Panc1 (cell line): ENCODE measurements at regions not wholly inside any gene's neighbourhood (a gene's known extent, or its start where the extent isn't known, plus 50 kb on each side); places are given as distances from the start of the nearest gene placed in this dataset.

Experiments
- ATAC-seq: fragments of 200-7000 bp; cut with Tn5 transposase; 2 replicates; pipeline ENCODE4 v1.9.1; 2020; ENCODE audit warnings: mild to moderate bottlenecking, moderate library complexity
- BruUV-seq: library from RNA; stranded (reverse); fragments of 400-500 nt; replicated peaks from 2 replicates; lab custom pipeline; 2021; lab: Mats Ljungman, UMichigan
- CTCF ChIA-PET: fragments of 300-600 bp; sonication (Branson Sonifier 250); formaldehyde crosslinking; loops from one replicate; lab custom pipeline; 2022; ENCODE audit warnings: antibody characterized with exemption; lab: Charles Lee
- POLR2A ChIA-PET: fragments of 300-600 bp; sonication (Branson Sonifier 250); formaldehyde crosslinking; loops from one replicate; lab custom pipeline; 2022; ENCODE audit warnings: antibody characterized with exemption; lab: Charles Lee
- DNase-seq: peaks from one replicate; pipeline ENCODE4 v3.0.0-alpha.2; 2010; ENCODE audit warnings: low read depth, low spot score
- H3K27ac ChIP-seq: 2 replicates; pipeline ENCODE4 v1.5.1; 2011; ENCODE audit warnings: mild to moderate bottlenecking, low read length, inconsistent platforms
- H3K27me3 ChIP-seq: fragments of 200-500 bp; sonication (Bioruptor generic); 2 replicates; pipeline ENCODE4 v1.6.0; 2014; ENCODE audit warnings: low read length, inconsistent platforms; ENCODE audit not compliant: control insufficient read depth, insufficient read depth
- H3K36me3 ChIP-seq: fragments of 200-500 bp; sonication (Bioruptor generic); 2 replicates; pipeline ENCODE4 v1.5.1; 2014; ENCODE audit warnings: inconsistent platforms, mild to moderate bottlenecking, low read length, moderate library complexity; ENCODE audit not compliant: control insufficient read depth, insufficient read depth
- H3K4me1 ChIP-seq: 2 replicates; pipeline ENCODE4 v1.5.1; 2011; ENCODE audit warnings: inconsistent platforms, mild to moderate bottlenecking, low read length, moderate library complexity; ENCODE audit not compliant: control insufficient read depth, insufficient read depth
- H3K4me3 ChIP-seq, 2 experiments: 2 replicates each; pipeline ENCODE4 v1.5.1; 2011 to 2012; ENCODE audit warnings: low read depth in 2 of 2, low read length in 2 of 2, mild to moderate bottlenecking in 2 of 2, inconsistent platforms in 1 of 2, moderate library complexity in 1 of 2
- H3K9me3 ChIP-seq: fragments of 200-500 bp; sonication (Bioruptor generic); 2 replicates; pipeline ENCODE4 v1.5.1; 2014; ENCODE audit warnings: low read depth, mild to moderate bottlenecking, inconsistent platforms, low read length, moderate library complexity; ENCODE audit not compliant: control insufficient read depth, insufficient read depth
- POLR2AphosphoS5 ChIP-seq: IDR thresholded peaks from 2 replicates; pipeline ENCODE4 v1.6.1; 2012; ENCODE audit warnings: mild to moderate bottlenecking, low read depth, low read length, moderate library complexity
- SIN3A ChIP-seq: IDR thresholded peaks from 2 replicates; pipeline ENCODE4 v1.6.1; 2012; ENCODE audit warnings: low read depth, mild to moderate bottlenecking, low read length, moderate library complexity, borderline replicate concordance; ENCODE audit not compliant: insufficient read depth
- TCF7L2 ChIP-seq: IDR thresholded peaks from 2 replicates; pipeline ENCODE4 v1.6.1; 2011; ENCODE audit warnings: mild to moderate bottlenecking, low read depth, low read length, inconsistent platforms
- in situ Hi-C: cut with HindIII; loops from 2 replicates; pipeline ENCODE4 v1.10.0; 2016; ENCODE audit warnings: low sequenced_read_pairs, low pct_unique_long_range_greater_than_20kb
- intact Hi-C: fragments of 100-400 bp; cut with micrococcal nuclease; formaldehyde crosslinking; loops from one replicate; pipeline ENCODE4 v1.10.0; 2022; ENCODE audit not compliant: unreplicated experiment
- TF ChIP-seq, protein P1 (sequence below), 2 experiments: IDR thresholded peaks; 2 replicates each; pipeline ENCODE4 v1.6.1; 2011 to 2012; ENCODE audit warnings: low read depth in 2 of 2, control low read depth in 1 of 2, low read length in 1 of 2, mild to moderate bottlenecking in 1 of 2, moderate library complexity in 1 of 2; ENCODE audit not compliant: insufficient read depth in 1 of 2
- TF ChIP-seq, protein P2 (sequence below): fragments of 450-650 bp; IDR thresholded peaks from 2 replicates; pipeline ENCODE4 v1.5.1; 2017; ENCODE audit warnings: mild to moderate bottlenecking

DNA sequence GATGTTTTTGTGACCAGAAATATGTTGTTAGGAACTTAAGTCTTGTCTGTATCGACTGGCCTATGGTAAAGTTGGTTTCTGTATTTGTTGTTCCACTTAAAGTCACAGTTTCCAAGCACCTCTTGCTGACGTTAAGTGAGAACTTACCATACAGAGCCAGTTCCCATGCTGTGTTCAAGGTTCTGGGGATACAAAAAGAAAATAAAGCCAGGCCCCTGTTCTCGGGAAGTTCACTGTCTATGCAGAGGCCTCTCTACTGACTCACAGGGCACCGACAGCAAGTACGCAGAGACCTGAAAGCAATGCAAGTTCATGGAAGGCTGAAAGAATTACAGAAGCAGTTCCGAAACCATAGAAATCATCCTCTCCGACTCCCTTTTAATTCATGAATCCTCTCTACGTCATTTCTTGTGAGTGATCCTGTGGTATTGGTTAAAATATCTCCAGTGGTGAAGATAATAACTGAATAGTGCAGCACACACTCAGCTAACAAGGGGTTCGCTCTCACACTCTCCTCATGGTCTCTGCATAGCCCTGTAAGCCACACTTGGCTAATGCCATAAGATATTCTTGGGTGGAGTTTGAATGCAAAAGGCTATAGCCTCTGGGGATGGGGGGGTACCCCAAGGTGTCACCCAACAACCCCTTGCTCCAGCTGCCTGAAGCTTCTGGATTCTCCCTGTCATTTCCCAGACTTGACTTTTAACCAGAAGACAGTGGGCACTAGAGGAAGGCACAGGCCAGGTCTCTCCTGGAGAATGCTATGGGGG, 91.2 kb upstream of the EXOC2 start:
- Histone ChIP-seq H3K27me3 (no peaks in the 10 kb centered on the region), H3K27ac (no peak overlapping the region), H3K9me3 (no peaks in the 10 kb centered on the region), H3K36me3 (no peaks in the 10 kb centered on the region), H3K4me1 (no peaks in the 10 kb centered on the region), H3K4me3 (no peak overlapping the region)
- BruUV-seq: no TSS peak
- no peak for TF ChIP-seq SIN3A
- no peak for TF ChIP-seq TCF7L2
- intact Hi-C loops (no loop called here), in situ Hi-C loops (no loop called here)
- ATAC-seq (no peak), DNase-seq (no peak)
- CTCF ChIA-PET: no interaction called here
- POLR2A ChIA-PET: no interaction called here

DNA sequence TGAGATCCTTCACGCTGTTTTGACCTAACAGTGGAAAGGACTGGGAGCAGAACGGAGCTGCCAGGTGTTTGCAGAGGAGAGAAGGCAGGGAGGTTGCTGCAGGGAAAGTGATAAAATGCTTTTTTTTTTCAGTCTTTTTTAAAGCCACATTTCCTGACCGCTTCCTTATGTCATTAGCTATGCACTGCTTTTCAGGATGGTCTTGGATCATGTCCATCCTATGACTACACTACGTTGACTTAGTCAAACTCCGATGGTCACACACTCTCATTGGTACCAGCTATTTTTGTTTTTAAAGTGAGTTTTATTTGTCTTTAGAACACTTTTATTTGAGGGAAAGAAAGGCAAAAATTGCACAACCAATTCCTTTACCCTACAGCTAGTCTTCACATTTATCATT, 89.2 kb upstream of the EXOC2 start:
- POLR2A ChIA-PET: no interaction called here
- DNase-seq: no peak
- Histone ChIP-seq H3K4me3 (no peak overlapping the region), H3K9me3 (no peaks in the 10 kb centered on the region), H3K27me3 (no peaks in the 10 kb centered on the region; the same call in 1 of the 2 replicates), H3K36me3 (no peaks in the 10 kb centered on the region), H3K4me1 (no peaks in the 10 kb centered on the region), H3K27ac (no peak overlapping the region)
- in situ Hi-C loops (no loop called here), intact Hi-C loops (no loop called here)
- no peak for ATAC-seq
- CTCF ChIA-PET: interaction anchor here (0.7 kb wide), 1 partner anchor 189 kb away, joined by 3 read pairs; no protein-coding TSS in a partner anchor
- no TSS peak for BruUV-seq
- TF ChIP-seq, protein P1, sequence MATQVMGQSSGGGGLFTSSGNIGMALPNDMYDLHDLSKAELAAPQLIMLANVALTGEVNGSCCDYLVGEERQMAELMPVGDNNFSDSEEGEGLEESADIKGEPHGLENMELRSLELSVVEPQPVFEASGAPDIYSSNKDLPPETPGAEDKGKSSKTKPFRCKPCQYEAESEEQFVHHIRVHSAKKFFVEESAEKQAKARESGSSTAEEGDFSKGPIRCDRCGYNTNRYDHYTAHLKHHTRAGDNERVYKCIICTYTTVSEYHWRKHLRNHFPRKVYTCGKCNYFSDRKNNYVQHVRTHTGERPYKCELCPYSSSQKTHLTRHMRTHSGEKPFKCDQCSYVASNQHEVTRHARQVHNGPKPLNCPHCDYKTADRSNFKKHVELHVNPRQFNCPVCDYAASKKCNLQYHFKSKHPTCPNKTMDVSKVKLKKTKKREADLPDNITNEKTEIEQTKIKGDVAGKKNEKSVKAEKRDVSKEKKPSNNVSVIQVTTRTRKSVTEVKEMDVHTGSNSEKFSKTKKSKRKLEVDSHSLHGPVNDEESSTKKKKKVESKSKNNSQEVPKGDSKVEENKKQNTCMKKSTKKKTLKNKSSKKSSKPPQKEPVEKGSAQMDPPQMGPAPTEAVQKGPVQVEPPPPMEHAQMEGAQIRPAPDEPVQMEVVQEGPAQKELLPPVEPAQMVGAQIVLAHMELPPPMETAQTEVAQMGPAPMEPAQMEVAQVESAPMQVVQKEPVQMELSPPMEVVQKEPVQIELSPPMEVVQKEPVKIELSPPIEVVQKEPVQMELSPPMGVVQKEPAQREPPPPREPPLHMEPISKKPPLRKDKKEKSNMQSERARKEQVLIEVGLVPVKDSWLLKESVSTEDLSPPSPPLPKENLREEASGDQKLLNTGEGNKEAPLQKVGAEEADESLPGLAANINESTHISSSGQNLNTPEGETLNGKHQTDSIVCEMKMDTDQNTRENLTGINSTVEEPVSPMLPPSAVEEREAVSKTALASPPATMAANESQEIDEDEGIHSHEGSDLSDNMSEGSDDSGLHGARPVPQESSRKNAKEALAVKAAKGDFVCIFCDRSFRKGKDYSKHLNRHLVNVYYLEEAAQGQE (IDR thresholded peaks at IDR 0.05; ENCODE audit: insufficient read depth in 1 of 2, low read depth in 2 of 2, low read length in 1 of 2): no peak
- TF ChIP-seq, protein P2, sequence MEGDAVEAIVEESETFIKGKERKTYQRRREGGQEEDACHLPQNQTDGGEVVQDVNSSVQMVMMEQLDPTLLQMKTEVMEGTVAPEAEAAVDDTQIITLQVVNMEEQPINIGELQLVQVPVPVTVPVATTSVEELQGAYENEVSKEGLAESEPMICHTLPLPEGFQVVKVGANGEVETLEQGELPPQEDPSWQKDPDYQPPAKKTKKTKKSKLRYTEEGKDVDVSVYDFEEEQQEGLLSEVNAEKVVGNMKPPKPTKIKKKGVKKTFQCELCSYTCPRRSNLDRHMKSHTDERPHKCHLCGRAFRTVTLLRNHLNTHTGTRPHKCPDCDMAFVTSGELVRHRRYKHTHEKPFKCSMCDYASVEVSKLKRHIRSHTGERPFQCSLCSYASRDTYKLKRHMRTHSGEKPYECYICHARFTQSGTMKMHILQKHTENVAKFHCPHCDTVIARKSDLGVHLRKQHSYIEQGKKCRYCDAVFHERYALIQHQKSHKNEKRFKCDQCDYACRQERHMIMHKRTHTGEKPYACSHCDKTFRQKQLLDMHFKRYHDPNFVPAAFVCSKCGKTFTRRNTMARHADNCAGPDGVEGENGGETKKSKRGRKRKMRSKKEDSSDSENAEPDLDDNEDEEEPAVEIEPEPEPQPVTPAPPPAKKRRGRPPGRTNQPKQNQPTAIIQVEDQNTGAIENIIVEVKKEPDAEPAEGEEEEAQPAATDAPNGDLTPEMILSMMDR: no peak
- TF ChIP-seq SIN3A: no peak
- no peak for TF ChIP-seq TCF7L2
- TF ChIP-seq POLR2AphosphoS5: no peak
